ENCODE measurements at regions not wholly inside any gene's neighbourhood (a gene's known extent, or its start where the extent isn't known, plus 50 kb on each side); places are given as distances from the start of the nearest gene placed in this dataset.

DNA sequence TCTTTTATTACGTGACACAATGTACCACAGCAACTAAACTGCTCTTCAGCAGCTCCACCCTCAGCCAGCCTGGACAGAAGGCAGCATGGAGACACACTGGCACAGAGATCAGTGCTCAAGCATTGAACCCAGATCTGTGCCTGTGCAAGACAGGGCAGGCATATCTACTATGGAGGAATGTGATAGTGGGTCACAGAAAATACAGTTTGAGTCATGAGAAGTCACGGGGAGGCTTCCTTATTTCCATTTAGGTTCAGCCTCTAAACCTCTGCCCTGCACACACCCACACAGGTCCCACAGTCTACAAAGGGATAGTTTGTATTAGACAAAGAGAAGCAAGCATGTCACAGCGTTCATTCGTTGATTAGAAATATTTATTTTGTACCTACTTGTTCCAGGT lies 187.4 kb upstream of the AGR3 start (continued):
- TF ChIP-seq CREB1 (IDR thresholded peaks at IDR 0.05), result no peak
- no peak for TF ChIP-seq POU5F1 (IDR thresholded peaks at IDR 0.05; ENCODE audit: low read depth, low read length)
